Caco-2 (cell line): ENCODE measurements at regions not wholly inside any gene's neighbourhood (a gene's known extent, or its start where the extent isn't known, plus 50 kb on each side); places are given as distances from the start of the nearest gene placed in this dataset.

Source experiments
- BruUV-seq: library from RNA; stranded (reverse); fragments of 400-500 nt; replicated peaks from 2 replicates; lab custom pipeline; 2021; lab: Mats Ljungman, UMichigan
- CTCF ChIA-PET: fragments of 300-600 bp; sonication (Branson Sonifier 250); formaldehyde crosslinking; loops from one replicate; lab custom pipeline; 2022; ENCODE audit warnings: antibody characterized with exemption; lab: Charles Lee
- POLR2A ChIA-PET: fragments of 300-600 bp; sonication (Branson Sonifier 250); formaldehyde crosslinking; loops from one replicate; lab custom pipeline; 2022; ENCODE audit warnings: antibody characterized with exemption; lab: Charles Lee
- DNase-seq, 2 experiments: peaks; one replicate each; pipeline versions ENCODE4 v3.0.0 to v3.0.0-alpha.2; 2020 to 2022
- H3K27me3 ChIP-seq: replicated peaks from 2 replicates; pipeline ENCODE4 v1.6.0; 2011; ENCODE audit warnings: low read length; ENCODE audit not compliant: control insufficient read depth, insufficient read depth
- H3K36me3 ChIP-seq: 2 replicates; pipeline ENCODE4 v1.5.1; 2011; ENCODE audit warnings: low read length; ENCODE audit not compliant: control insufficient read depth, insufficient read depth
- H3K4me1 ChIP-seq: fragments of 250-450 bp; sonication (Bioruptor Pico); 2 replicates; pipeline ENCODE4 v1.5.1; 2020; ENCODE audit warnings: mild to moderate bottlenecking
- H3K4me3 ChIP-seq: 2 replicates; pipeline ENCODE4 v1.5.1; 2011; ENCODE audit warnings: low read depth, mild to moderate bottlenecking, control low read depth, low read length
- H3K9me3 ChIP-seq: fragments of 250-450 bp; sonication (Bioruptor Pico); 2 replicates; pipeline ENCODE4 v1.5.1; 2020; ENCODE audit warnings: mild to moderate bottlenecking, moderate library complexity
- H3K27ac Mint-ChIP-seq: one replicate; pipeline ENCODE4 v1.8.0; 2022; ENCODE audit warnings: mixed read lengths; ENCODE audit not compliant: unreplicated experiment
- H3K27me3 Mint-ChIP-seq: one replicate; pipeline ENCODE4 v1.8.0; 2022; ENCODE audit warnings: mixed read lengths; ENCODE audit not compliant: insufficient read depth, unreplicated experiment
- H3K36me3 Mint-ChIP-seq: one replicate; pipeline ENCODE4 v1.8.0; 2022; ENCODE audit warnings: mild to moderate bottlenecking, mixed read lengths; ENCODE audit not compliant: insufficient read depth, unreplicated experiment
- H3K4me1 Mint-ChIP-seq: one replicate; pipeline ENCODE4 v1.8.0; 2022; ENCODE audit warnings: low read depth, mixed read lengths; ENCODE audit not compliant: unreplicated experiment
- H3K4me3 Mint-ChIP-seq: one replicate; pipeline ENCODE4 v1.8.0; 2022; ENCODE audit warnings: mild to moderate bottlenecking, moderate library complexity, mixed read lengths; ENCODE audit not compliant: unreplicated experiment
- H3K9me3 Mint-ChIP-seq: one replicate; pipeline ENCODE4 v1.8.0; 2022; ENCODE audit warnings: mixed read lengths; ENCODE audit not compliant: unreplicated experiment
- CTCF ChIP-seq, 2 experiments: fragments of 200-600 bp in 1 of 2; IDR thresholded peaks; 1 replicate in 1 of 2; 2 replicates in 1 of 2; pipeline versions ENCODE4 v1.5.1 to v1.8.0; 2011 to 2022; ENCODE audit warnings: antibody characterized with exemption in 1 of 2, control low read depth in 1 of 2, inconsistent platforms in 1 of 2, low read depth in 1 of 2, low read length in 1 of 2, mild to moderate bottlenecking in 1 of 2, moderate library complexity in 1 of 2; ENCODE audit not compliant: insufficient read depth in 1 of 2, severe bottlenecking in 1 of 2, unreplicated experiment in 1 of 2
- intact Hi-C: fragments of 100-400 bp; cut with micrococcal nuclease; formaldehyde crosslinking; loops from one replicate; pipeline ENCODE4 v1.10.0; 2022; ENCODE audit not compliant: unreplicated experiment

GRCh38 chr4:123904882-123905281 is 508.3 kb downstream of the SPRY1 start:
- H3K4me3 ChIP-seq, result no peak overlapping the region
- H3K36me3 Mint-ChIP-seq, result no peaks in the 10 kb centered on the region
- ChIA-PET POLR2A (no interaction called here), CTCF (no interaction called here)
- H3K27me3 Mint-ChIP-seq, result peaks cover 2% of the 10 kb centered on the region
- no peak overlapping the region for H3K27ac Mint-ChIP-seq
- H3K4me1 ChIP-seq, result no peaks in the 10 kb centered on the region
- H3K4me1 Mint-ChIP-seq, result no peaks in the 10 kb centered on the region
- no peaks in the 10 kb centered on the region for H3K36me3 ChIP-seq
- intact Hi-C loops, result no loop called here
- TF ChIP-seq CTCF (IDR thresholded peaks at IDR 0.05; ENCODE audit: insufficient read depth in 1 of 2, low read depth in 1 of 2, low read length in 1 of 2, severe bottlenecking in 1 of 2, unreplicated experiment in 1 of 2), result no peak
- no peak overlapping the region for H3K4me3 Mint-ChIP-seq
- H3K27me3 ChIP-seq, result no peaks in the 10 kb centered on the region
- BruUV-seq, result no TSS peak
- no peaks in the 10 kb centered on the region for H3K9me3 ChIP-seq
- H3K9me3 Mint-ChIP-seq, result no peaks in the 10 kb centered on the region
- no peak for DNase-seq

GRCh38 chr4:123913598-123913997 is 517.0 kb downstream of the SPRY1 start:
- intact Hi-C loops, result no loop called here
- H3K9me3 Mint-ChIP-seq, result no peaks in the 10 kb centered on the region
- no peaks in the 10 kb centered on the region for H3K36me3 Mint-ChIP-seq
- Histone ChIP-seq H3K4me1 (no peaks in the 10 kb centered on the region), H3K9me3 (no peaks in the 10 kb centered on the region), H3K27me3 (no peaks in the 10 kb centered on the region), H3K36me3 (no peaks in the 10 kb centered on the region), H3K4me3 (no peak overlapping the region)
- CTCF ChIA-PET, result no interaction called here
- no peak overlapping the region for H3K27ac Mint-ChIP-seq
- no TSS peak for BruUV-seq
- no peaks in the 10 kb centered on the region for H3K4me1 Mint-ChIP-seq
- no peak for DNase-seq
- TF ChIP-seq CTCF (IDR thresholded peaks at IDR 0.05; ENCODE audit: insufficient read depth in 1 of 2, low read depth in 1 of 2, low read length in 1 of 2, severe bottlenecking in 1 of 2, unreplicated experiment in 1 of 2), result no peak
- H3K4me3 Mint-ChIP-seq, result no peak overlapping the region
- no peaks in the 10 kb centered on the region for H3K27me3 Mint-ChIP-seq
- POLR2A ChIA-PET, result no interaction called here

- H3K27me3 Mint-ChIP-seq, result no peaks in the 10 kb centered on the region
- no peak for DNase-seq
- BruUV-seq, result no TSS peak
- Histone ChIP-seq H3K36me3 (no peaks in the 10 kb centered on the region), H3K27me3 (no peaks in the 10 kb centered on the region), H3K4me1 (no peaks in the 10 kb centered on the region), H3K4me3 (no peak overlapping the region), H3K9me3 (no peaks in the 10 kb centered on the region)
- H3K4me1 Mint-ChIP-seq, result no peaks in the 10 kb centered on the region
- no peaks in the 10 kb centered on the region for H3K9me3 Mint-ChIP-seq
- no peak overlapping the region for H3K27ac Mint-ChIP-seq
- ChIA-PET CTCF (no interaction called here), POLR2A (no interaction called here)
- intact Hi-C loops, result no loop called here
- no peaks in the 10 kb centered on the region for H3K36me3 Mint-ChIP-seq
- H3K4me3 Mint-ChIP-seq, result no peak overlapping the region
- no peak for TF ChIP-seq CTCF (IDR thresholded peaks at IDR 0.05; ENCODE audit: insufficient read depth in 1 of 2, low read depth in 1 of 2, low read length in 1 of 2, severe bottlenecking in 1 of 2, unreplicated experiment in 1 of 2)
Measured at GRCh38 chr4:123916821-123917220, 520.2 kb downstream of the SPRY1 start.
